Psoas muscle (tissue), 7 donors: ENCODE measurements at regions not wholly inside any gene's neighbourhood (a gene's known extent, or its start where the extent isn't known, plus 50 kb on each side); places are given as distances from the start of the nearest gene placed in this dataset.

Experiments
- ATAC-seq, 4 donors: fragments of 200-7000 bp; cut with Tn5 transposase; one replicate each; pipeline ENCODE4 v1.9.1; 2020; ENCODE audit warnings: moderate library complexity in 3 of 4, mild to moderate bottlenecking in 2 of 4
- DNase-seq, 2 donors: peaks; one replicate each; pipeline ENCODE4 v3.0.0-alpha.2; 2020
- H3K27ac ChIP-seq: fragments of 200-600 bp; one replicate; pipeline ENCODE4 v1.8.0; 2022
- H3K27me3 ChIP-seq, 3 donors: fragments of 200-600 bp in 1 of 3; one replicate each; pipeline versions ENCODE4 v1.6.1 to v1.8.0; 2013 to 2022; ENCODE audit warnings: low read length in 2 of 3, mild to moderate bottlenecking in 2 of 3, moderate library complexity in 1 of 3; ENCODE audit not compliant: insufficient read depth in 3 of 3
- H3K36me3 ChIP-seq, 2 donors: fragments of 200-600 bp in 1 of 2; one replicate each; pipeline versions ENCODE4 v1.6.1 to v1.8.0; 2013 to 2022; ENCODE audit warnings: low read depth in 1 of 2, mild to moderate bottlenecking in 1 of 2, moderate library complexity in 1 of 2; ENCODE audit not compliant: insufficient read depth in 1 of 2
- H3K4me1 ChIP-seq: fragments of 200-600 bp; one replicate; pipeline ENCODE4 v1.8.0; 2022
- H3K4me3 ChIP-seq: fragments of 200-600 bp; one replicate; pipeline ENCODE4 v1.8.0; 2022; ENCODE audit warnings: mild to moderate bottlenecking
- H3K9me3 ChIP-seq: fragments of 200-600 bp; one replicate; pipeline ENCODE4 v1.8.0; 2022
- WGBS, 3 donors: extraction: QIAGEN DNeasy Blood & Tissue Kit; methylation state at CpG; one replicate each; pipeline versions ENCODE4 v1.1.6 to v1.1.7; 2013; 5-methylcytosine and 5-hydroxymethylcytosine counted together
- intact Hi-C, 2 donors: fragments of 100-400 bp; cut with DNase I; formaldehyde crosslinking; loops; one replicate each; pipeline versions ENCODE4 v1.11.0 to v1.14.2; 2022
- TF ChIP-seq, protein P1 (sequence below): fragments of 200-600 bp; IDR thresholded peaks from one replicate; pipeline ENCODE4 v1.8.0; 2022; ENCODE audit warnings: antibody characterized with exemption
- donor health status: healthy with polysubstance abuse.
- donor health status: DM: no; HTN: no; CAD: no; lungs with moderate emphysema.
- donor health status: Bipolar disorder and iron deficiency.
- donor health status: healthy.
- donor health status: DM: yes; HTN: yes; CAD: no.
- donor health status: DM: no; HTN: no; CAD: no.
- donor health status: DM: yes; HTN: yes; CAD: no.

DNA sequence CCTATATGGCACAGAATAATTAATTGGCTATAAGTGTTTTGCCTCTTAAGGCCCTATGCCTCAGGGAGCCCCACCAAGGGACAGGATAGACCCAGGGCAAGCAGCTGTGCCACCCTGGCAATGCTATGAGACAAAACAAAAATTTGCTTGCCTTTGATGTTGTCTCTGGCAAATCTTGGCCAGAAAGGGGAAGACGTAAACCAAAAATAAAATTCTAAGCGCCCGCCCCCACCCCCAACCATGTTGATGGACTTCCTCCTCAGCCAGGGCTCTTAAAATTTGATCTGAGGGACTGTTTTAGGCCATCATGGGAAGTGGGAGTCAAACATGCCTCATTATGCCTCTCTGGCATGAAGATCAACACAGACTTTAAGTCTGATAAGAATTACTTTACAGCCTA lies 130.5 kb upstream of the APOOL start:
- TF ChIP-seq, protein P1, sequence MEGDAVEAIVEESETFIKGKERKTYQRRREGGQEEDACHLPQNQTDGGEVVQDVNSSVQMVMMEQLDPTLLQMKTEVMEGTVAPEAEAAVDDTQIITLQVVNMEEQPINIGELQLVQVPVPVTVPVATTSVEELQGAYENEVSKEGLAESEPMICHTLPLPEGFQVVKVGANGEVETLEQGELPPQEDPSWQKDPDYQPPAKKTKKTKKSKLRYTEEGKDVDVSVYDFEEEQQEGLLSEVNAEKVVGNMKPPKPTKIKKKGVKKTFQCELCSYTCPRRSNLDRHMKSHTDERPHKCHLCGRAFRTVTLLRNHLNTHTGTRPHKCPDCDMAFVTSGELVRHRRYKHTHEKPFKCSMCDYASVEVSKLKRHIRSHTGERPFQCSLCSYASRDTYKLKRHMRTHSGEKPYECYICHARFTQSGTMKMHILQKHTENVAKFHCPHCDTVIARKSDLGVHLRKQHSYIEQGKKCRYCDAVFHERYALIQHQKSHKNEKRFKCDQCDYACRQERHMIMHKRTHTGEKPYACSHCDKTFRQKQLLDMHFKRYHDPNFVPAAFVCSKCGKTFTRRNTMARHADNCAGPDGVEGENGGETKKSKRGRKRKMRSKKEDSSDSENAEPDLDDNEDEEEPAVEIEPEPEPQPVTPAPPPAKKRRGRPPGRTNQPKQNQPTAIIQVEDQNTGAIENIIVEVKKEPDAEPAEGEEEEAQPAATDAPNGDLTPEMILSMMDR: no peak
- DNase-seq (no peak), ATAC-seq (no peak)
- Histone ChIP-seq H3K4me1 (no peaks in the 10 kb centered on the region), H3K36me3 (no peaks in the 10 kb centered on the region), H3K27me3 (no peaks in the 10 kb centered on the region), H3K27ac (no peak overlapping the region), H3K9me3 (no peaks in the 10 kb centered on the region), H3K4me3 (no peak overlapping the region)
- intact Hi-C loops: no loop called here
- WGBS, 3 donors: 51 to 67% (median 62%) methylated on average over 3 of the region's 3 CpGs

DNA sequence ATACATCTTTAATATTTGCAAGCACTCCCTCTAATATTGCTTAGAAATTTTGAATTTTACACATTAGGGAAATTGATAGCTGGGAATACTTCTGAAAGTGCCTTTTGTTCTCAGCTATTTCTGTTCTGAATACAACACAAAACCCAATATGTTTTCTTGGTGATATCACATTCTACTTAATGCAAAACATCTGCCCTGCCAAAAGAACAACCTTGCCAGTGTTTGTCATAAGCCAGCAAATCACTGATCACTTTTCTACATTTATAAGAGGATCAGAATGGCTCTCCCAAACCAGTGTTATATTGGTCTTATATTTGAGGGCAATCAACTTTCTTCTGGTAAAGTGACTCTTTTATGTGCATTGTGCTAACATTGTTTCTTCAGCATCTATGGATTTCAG lies 126.8 kb upstream of the APOOL start:
- intact Hi-C loops: no loop called here
- TF ChIP-seq, protein P1: no peak
- no peak for ATAC-seq

DNA sequence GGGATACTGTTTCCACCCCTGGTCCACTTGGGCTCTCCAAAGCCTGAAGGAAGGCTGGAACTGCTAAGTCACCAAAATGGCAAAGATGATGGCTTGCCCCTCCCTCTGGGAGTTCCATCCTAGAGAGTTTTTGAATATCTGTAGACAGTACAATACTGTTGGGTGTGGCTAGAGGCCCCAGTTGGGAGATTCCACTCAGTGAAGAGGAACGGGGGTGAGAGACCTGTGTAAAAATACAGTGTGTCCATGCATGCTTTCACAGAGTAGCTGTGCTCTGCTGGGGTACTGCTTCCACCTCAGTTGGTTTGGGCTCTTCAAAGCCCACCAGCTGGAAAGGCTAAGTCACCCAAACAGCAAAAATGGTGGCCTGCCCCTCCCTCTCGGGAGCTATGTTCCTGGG lies 109.8 kb upstream of the APOOL start:
- no peaks in the 10 kb centered on the region for H3K4me1 ChIP-seq
- TF ChIP-seq, protein P1: no peak
- DNase-seq (no peak), ATAC-seq (no peak)
- WGBS, 3 donors: 71 to 95% (median 91%) methylated on average over 2 of the region's 2 CpGs
- no peak overlapping the region for H3K27ac ChIP-seq
- no peaks in the 10 kb centered on the region for H3K27me3 ChIP-seq
- intact Hi-C loops: no loop called here
- no peaks in the 10 kb centered on the region for H3K36me3 ChIP-seq
- H3K4me3 ChIP-seq: no peak overlapping the region
- no peaks in the 10 kb centered on the region for H3K9me3 ChIP-seq

More for the DNA sequence above, 126.8 kb upstream of the APOOL start:
- no peak for DNase-seq
- Histone ChIP-seq H3K4me3 (no peak overlapping the region), H3K27ac (no peak overlapping the region), H3K36me3 (no peaks in the 10 kb centered on the region), H3K27me3 (no peaks in the 10 kb centered on the region), H3K9me3 (no peaks in the 10 kb centered on the region), H3K4me1 (no peaks in the 10 kb centered on the region)

DNA sequence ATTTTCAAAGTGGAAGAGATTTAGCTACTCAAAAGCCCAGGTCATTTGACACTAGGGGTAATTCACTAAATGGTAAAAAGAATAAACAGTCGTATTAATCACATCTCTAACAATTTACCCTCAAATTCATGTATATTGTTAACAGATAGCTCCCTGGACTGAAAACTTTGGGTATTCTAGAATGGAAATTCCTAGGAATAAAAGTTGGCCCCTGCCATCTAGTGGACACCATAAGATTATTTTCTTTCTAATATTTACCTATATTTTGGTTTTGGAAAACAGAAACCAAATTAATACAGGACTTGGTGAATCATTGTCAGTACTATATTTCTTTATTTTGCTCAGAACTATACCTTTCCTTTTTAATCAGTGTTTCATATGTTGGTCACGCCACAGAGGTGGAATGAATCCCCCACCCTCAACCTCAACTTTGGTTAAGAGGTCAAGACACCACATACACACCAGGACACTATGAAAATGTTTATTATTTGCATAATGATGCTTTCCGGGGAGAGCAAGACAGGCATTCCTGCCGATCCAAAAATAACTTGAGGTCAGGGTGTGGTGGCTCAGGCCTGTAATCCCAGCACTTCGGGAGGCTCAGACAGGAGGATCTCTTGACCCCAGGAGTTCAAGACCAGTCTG lies 96.2 kb upstream of the APOOL start:
- no peak for ATAC-seq
- no peaks in the 10 kb centered on the region for H3K4me1 ChIP-seq
- no peaks in the 10 kb centered on the region for H3K36me3 ChIP-seq
- TF ChIP-seq, protein P1: peak; percentile 20
- no peak overlapping the region for H3K27ac ChIP-seq
- intact Hi-C loops: loop anchor here in 1 of 2 donors (5.0 kb wide), 1 partner anchor 170 kb away; no protein-coding TSS in a partner anchor
- DNase-seq: no peak
- no peaks in the 10 kb centered on the region for H3K27me3 ChIP-seq
- H3K4me3 ChIP-seq: no peak overlapping the region
- no peaks in the 10 kb centered on the region for H3K9me3 ChIP-seq
- WGBS, 3 donors: 43 to 53% (median 48%) methylated on average over 5 of the region's 5 CpGs

DNA sequence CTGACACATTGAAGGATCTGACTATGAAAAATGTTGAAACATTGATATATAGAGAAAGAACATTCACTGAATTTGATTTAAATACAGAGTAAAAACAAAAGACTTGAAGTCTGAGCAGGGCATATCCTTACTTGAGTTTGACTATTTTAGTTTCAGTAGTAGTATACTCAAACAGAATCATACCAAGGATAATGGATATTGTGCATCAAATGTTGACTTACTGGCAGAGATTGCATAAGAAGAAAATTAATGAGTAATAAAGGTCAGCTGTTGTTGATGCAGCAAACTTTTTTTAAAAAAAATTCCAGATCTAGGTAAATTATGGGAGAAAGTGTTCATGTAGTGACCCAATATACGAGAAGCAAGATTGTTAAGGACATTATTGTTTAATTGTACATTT lies 94.5 kb upstream of the APOOL start:
- TF ChIP-seq, protein P1: no peak
- H3K36me3 ChIP-seq: no peaks in the 10 kb centered on the region
- H3K4me3 ChIP-seq: no peak overlapping the region
- no peaks in the 10 kb centered on the region for H3K4me1 ChIP-seq
- no peak for ATAC-seq
- DNase-seq: no peak
- H3K27ac ChIP-seq: no peak overlapping the region
- H3K27me3 ChIP-seq: no peaks in the 10 kb centered on the region
- intact Hi-C loops: loop anchor here in 1 of 2 donors (5.0 kb wide), 1 partner anchor 172 kb away; no protein-coding TSS in a partner anchor
- 56 to 80% (median 65%) methylated on average over 1 of the region's 1 CpG for WGBS, 3 donors
- no peaks in the 10 kb centered on the region for H3K9me3 ChIP-seq
